Neural progenitor cell (in vitro differentiated cells): ENCODE measurements at regions not wholly inside any gene's neighbourhood (a gene's known extent, or its start where the extent isn't known, plus 50 kb on each side); places are given as distances from the start of the nearest gene placed in this dataset.
A peak's percentile ranks its signal among the peaks of the same experiment; 100 is the strongest.

Experiments
- DNase-seq: peaks from one replicate; pipeline ENCODE4 v3.0.0-alpha.2; 2016; ENCODE audit warnings: low spot score
- H2AFZ ChIP-seq: fragments of 200-600 bp; sonication (generic); replicated peaks from 2 replicates; pipeline ENCODE4 v1.6.1; 2016; ENCODE audit warnings: antibody characterized with exemption
- H3F3A ChIP-seq: fragments of 200-600 bp; sonication (generic); 2 replicates; pipeline ENCODE4 v1.6.1; 2016; ENCODE audit warnings: antibody characterized with exemption, low read depth
- H3K27ac ChIP-seq: fragments of 200-600 bp; sonication (generic); 2 replicates; pipeline ENCODE4 v1.5.1; 2016; ENCODE audit warnings: mild to moderate bottlenecking
- H3K27me3 ChIP-seq: fragments of 200-600 bp; sonication (generic); 2 replicates; pipeline ENCODE4 v1.6.1; 2016; ENCODE audit warnings: mild to moderate bottlenecking, moderate library complexity
- H3K36me3 ChIP-seq: fragments of 200-600 bp; sonication (generic); 2 replicates; pipeline ENCODE4 v1.5.1; 2016
- H3K4me1 ChIP-seq: fragments of 200-600 bp; sonication (generic); 2 replicates; pipeline ENCODE4 v1.6.1; 2016; ENCODE audit warnings: mixed run types
- H3K4me2 ChIP-seq: fragments of 200-600 bp; sonication (generic); 2 replicates; pipeline ENCODE4 v1.6.1; 2016
- H3K4me3 ChIP-seq: fragments of 200-600 bp; sonication (generic); 2 replicates; pipeline ENCODE4 v1.5.1; 2016
- H3K79me2 ChIP-seq: fragments of 200-600 bp; sonication (generic); 2 replicates; pipeline ENCODE4 v1.6.1; 2016; ENCODE audit warnings: low read depth
- H3K9ac ChIP-seq: fragments of 200-600 bp; sonication (generic); 2 replicates; pipeline ENCODE4 v1.6.1; 2016
- H3K9me3 ChIP-seq: fragments of 200-600 bp; sonication (generic); 2 replicates; pipeline ENCODE4 v1.5.1; 2016; ENCODE audit warnings: low read depth
- H4K20me1 ChIP-seq: fragments of 200-600 bp; sonication (generic); 2 replicates; pipeline ENCODE4 v1.6.1; 2016; ENCODE audit warnings: low read depth
- H3K27ac Mint-ChIP-seq: 3 replicates; pipeline ENCODE4 v1.8.0; 2021; ENCODE audit warnings: mixed read lengths
- H3K27me3 Mint-ChIP-seq: 2 replicates; pipeline ENCODE4 v1.8.0; 2022; ENCODE audit warnings: low read depth, mild to moderate bottlenecking, inconsistent platforms, moderate library complexity, mixed read lengths; ENCODE audit not compliant: insufficient read depth
- H3K36me3 Mint-ChIP-seq: 3 replicates; pipeline ENCODE4 v1.8.0; 2021; ENCODE audit warnings: mixed read lengths
- H3K4me1 Mint-ChIP-seq: 3 replicates; pipeline ENCODE4 v1.8.0; 2021; ENCODE audit warnings: mixed read lengths
- H3K4me3 Mint-ChIP-seq: 3 replicates; pipeline ENCODE4 v1.8.0; 2021; ENCODE audit warnings: mild to moderate bottlenecking, moderate library complexity, mixed read lengths
- H3K9me3 Mint-ChIP-seq: 3 replicates; pipeline ENCODE4 v1.8.0; 2020; ENCODE audit warnings: mixed read lengths
- EZH2 ChIP-seq: fragments of 200-600 bp; sonication (generic); IDR thresholded peaks from 2 replicates; pipeline ENCODE4 v1.6.1; 2017; ENCODE audit warnings: antibody characterized with exemption, mild to moderate bottlenecking, moderate library complexity
- EZH2phosphoT487 ChIP-seq: fragments of 200-600 bp; sonication (generic); IDR thresholded peaks from 2 replicates; pipeline ENCODE4 v1.6.1; 2017; ENCODE audit warnings: antibody characterized with exemption
- TF ChIP-seq, protein P1 (sequence below): fragments of 200-600 bp; sonication (generic); IDR thresholded peaks from 2 replicates; pipeline ENCODE4 v1.5.1; 2017; ENCODE audit warnings: antibody characterized with exemption, mild to moderate bottlenecking

DNA sequence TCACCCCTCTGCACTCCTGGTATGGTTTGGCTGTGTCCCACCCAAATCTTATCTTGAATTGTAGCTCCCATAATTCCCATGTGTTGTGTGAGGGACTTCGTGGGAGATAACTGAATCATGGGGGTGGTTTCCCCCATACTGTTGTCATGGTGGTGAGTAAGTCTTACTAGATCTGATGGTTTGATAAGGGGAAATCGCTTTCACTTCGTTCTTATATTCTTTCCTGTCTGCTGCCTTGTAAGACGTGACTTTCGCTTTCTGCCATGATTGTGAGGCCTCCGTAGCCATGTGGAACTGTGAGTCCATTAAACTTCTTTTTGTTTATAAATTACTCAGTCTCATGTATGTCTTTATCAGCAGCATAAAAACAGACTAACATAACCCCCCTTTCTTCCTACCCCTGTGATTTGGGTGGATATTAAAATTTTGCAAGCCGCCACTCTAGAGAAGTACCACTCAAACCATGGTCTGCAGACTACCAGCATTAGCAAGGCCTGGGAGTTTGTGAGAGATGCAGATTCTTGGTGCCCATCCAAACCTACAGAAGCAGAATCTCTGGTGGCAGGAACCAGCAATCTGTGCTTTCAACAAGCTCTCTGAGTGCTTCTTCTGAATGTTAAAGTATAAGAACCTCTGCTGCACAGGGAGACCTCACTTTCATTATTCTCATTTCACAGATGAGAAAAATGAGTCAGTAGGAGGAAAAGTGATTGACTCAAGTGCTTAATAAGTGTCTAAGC is 999.5 kb upstream of the EEF2KMT start:
- TF ChIP-seq EZH2, result no peak
- TF ChIP-seq EZH2phosphoT487, result no peak
- TF ChIP-seq, protein P1, sequence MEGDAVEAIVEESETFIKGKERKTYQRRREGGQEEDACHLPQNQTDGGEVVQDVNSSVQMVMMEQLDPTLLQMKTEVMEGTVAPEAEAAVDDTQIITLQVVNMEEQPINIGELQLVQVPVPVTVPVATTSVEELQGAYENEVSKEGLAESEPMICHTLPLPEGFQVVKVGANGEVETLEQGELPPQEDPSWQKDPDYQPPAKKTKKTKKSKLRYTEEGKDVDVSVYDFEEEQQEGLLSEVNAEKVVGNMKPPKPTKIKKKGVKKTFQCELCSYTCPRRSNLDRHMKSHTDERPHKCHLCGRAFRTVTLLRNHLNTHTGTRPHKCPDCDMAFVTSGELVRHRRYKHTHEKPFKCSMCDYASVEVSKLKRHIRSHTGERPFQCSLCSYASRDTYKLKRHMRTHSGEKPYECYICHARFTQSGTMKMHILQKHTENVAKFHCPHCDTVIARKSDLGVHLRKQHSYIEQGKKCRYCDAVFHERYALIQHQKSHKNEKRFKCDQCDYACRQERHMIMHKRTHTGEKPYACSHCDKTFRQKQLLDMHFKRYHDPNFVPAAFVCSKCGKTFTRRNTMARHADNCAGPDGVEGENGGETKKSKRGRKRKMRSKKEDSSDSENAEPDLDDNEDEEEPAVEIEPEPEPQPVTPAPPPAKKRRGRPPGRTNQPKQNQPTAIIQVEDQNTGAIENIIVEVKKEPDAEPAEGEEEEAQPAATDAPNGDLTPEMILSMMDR, result no peak
- Histone ChIP-seq H3K36me3 (no peaks in the 10 kb centered on the region), H3K79me2 (no peaks in the 10 kb centered on the region), H3K4me1 (no peaks in the 10 kb centered on the region), H3K9ac (no peak overlapping the region), H3K27ac (no peak overlapping the region), H3K9me3 (peaks cover 3% of the 10 kb centered on the region), H3F3A (no peaks in the 10 kb centered on the region), H3K4me2 (no peak overlapping the region), H4K20me1 (no peaks in the 10 kb centered on the region), H3K27me3 (no peaks in the 10 kb centered on the region), H2AFZ (no peak overlapping the region), H3K4me3 (no peak overlapping the region)
- Mint-ChIP-seq H3K9me3 (peaks cover under 1% of the 10 kb centered on the region), H3K36me3 (peaks cover 5% of the 10 kb centered on the region), H3K27ac (no peak overlapping the region), H3K27me3 (peaks cover 6% of the 10 kb centered on the region), H3K4me3 (no peak overlapping the region), H3K4me1 (peaks cover 14% of the 10 kb centered on the region)
- DNase-seq, result no peak

DNA sequence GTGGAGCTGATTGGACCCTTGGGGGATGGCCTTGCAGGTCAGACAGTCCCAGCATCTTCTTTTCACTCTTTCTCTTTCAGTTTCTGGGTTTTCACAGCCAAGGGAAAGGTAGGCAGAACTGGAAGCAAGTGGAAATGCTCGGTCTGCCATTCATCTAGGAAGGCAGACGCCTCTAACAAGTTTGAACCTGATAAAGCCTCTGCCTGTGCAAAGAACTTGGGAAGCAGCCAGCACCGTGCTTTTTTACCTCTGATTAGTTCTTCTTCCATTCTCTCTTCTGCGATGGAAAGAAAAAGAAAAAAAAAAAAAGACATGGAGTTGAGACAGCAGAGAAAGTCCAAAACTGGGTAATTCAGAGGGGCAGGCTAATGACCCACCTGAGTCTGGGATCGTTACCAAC is 997.8 kb upstream of the EEF2KMT start:
- Histone ChIP-seq H3K79me2 (no peaks in the 10 kb centered on the region), H3K4me3 (no peak overlapping the region), H3K9ac (no peak overlapping the region), H3K4me2 (no peak overlapping the region), H3K9me3 (peaks cover 3% of the 10 kb centered on the region), H3K27me3 (no peaks in the 10 kb centered on the region), H2AFZ (no peak overlapping the region), H3K36me3 (no peaks in the 10 kb centered on the region), H3K4me1 (no peaks in the 10 kb centered on the region), H4K20me1 (no peaks in the 10 kb centered on the region), H3K27ac (no peak overlapping the region), H3F3A (no peaks in the 10 kb centered on the region)
- H3K27me3 Mint-ChIP-seq, result peaks cover 6% of the 10 kb centered on the region
- TF ChIP-seq, protein P1, result no peak
- H3K9me3 Mint-ChIP-seq, result peaks cover 12% of the 10 kb centered on the region
- peaks cover 12% of the 10 kb centered on the region for H3K36me3 Mint-ChIP-seq
- peak overlapping the region; percentile 43 for H3K27ac Mint-ChIP-seq
- H3K4me3 Mint-ChIP-seq, result no peak overlapping the region
- peaks cover 14% of the 10 kb centered on the region for H3K4me1 Mint-ChIP-seq
- DNase-seq, result no peak

DNA sequence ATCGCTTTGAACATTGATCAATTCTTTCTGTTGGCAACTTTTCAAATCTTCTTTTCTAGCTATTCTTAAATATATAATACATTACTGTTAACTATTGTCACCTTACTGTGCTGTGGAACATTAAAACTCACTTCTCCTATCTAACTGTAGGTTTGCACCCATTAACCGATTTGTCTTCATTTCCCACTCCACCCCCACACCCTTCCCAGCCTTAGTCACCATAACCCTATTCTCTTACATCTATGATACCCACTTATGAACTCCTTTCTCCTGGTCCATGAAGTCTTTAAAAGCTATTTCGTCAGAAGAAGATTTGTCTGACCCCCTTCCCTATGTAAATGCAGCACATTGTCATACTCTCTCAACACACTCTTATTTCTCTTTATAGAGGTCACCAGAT is 993.4 kb upstream of the EEF2KMT start:
- no peak for DNase-seq
- no peaks in the 10 kb centered on the region for H3K27me3 ChIP-seq
- no peak overlapping the region for H2AFZ ChIP-seq
- no peak overlapping the region for H3K4me3 Mint-ChIP-seq
- peaks cover 24% of the 10 kb centered on the region for H3K9me3 Mint-ChIP-seq
- H3K4me1 Mint-ChIP-seq, result peaks cover 5% of the 10 kb centered on the region
- H3F3A ChIP-seq, result no peaks in the 10 kb centered on the region
- peaks cover 26% of the 10 kb centered on the region for H3K36me3 Mint-ChIP-seq
- H3K4me1 ChIP-seq, result no peaks in the 10 kb centered on the region
- no peaks in the 10 kb centered on the region for H4K20me1 ChIP-seq
- no peak overlapping the region for H3K27ac Mint-ChIP-seq
- no peak overlapping the region for H3K27ac ChIP-seq
- peaks cover 5% of the 10 kb centered on the region for H3K27me3 Mint-ChIP-seq
- peaks cover 3% of the 10 kb centered on the region for H3K9me3 ChIP-seq
- H3K36me3 ChIP-seq, result no peaks in the 10 kb centered on the region
- no peak overlapping the region for H3K4me3 ChIP-seq
- TF ChIP-seq, protein P1, result no peak
- TF ChIP-seq EZH2phosphoT487, result no peak
- TF ChIP-seq EZH2, result no peak
- no peaks in the 10 kb centered on the region for H3K79me2 ChIP-seq
- H3K4me2 ChIP-seq, result no peak overlapping the region
- H3K9ac ChIP-seq, result no peak overlapping the region
